Progenitor cell of endocrine pancreas (in vitro differentiated cells): ENCODE measurements at regions not wholly inside any gene's neighbourhood (a gene's known extent, or its start where the extent isn't known, plus 50 kb on each side); places are given as distances from the start of the nearest gene placed in this dataset.

ENCODE experiments used
- DNase-seq: peaks from one replicate; pipeline ENCODE4 v3.0.0; 2021; ENCODE audit warnings: low spot score; ENCODE audit not compliant: unreplicated experiment
- H3K27ac Mint-ChIP-seq: 2 replicates; pipeline ENCODE4 v1.8.0; 2021; ENCODE audit warnings: mild to moderate bottlenecking, moderate library complexity, mixed read lengths
- H3K27me3 Mint-ChIP-seq: 2 replicates; pipeline ENCODE4 v1.8.0; 2021; ENCODE audit warnings: mixed read lengths
- H3K36me3 Mint-ChIP-seq: 2 replicates; pipeline ENCODE4 v1.8.0; 2022; ENCODE audit warnings: mixed read lengths; ENCODE audit not compliant: insufficient read depth
- H3K4me1 Mint-ChIP-seq: 2 replicates; pipeline ENCODE4 v1.8.0; 2021; ENCODE audit warnings: low read depth, mixed read lengths
- H3K4me3 Mint-ChIP-seq: 2 replicates; pipeline ENCODE4 v1.8.0; 2021; ENCODE audit warnings: low read depth, mild to moderate bottlenecking, moderate library complexity, mixed read lengths
- H3K9me3 Mint-ChIP-seq: 2 replicates; pipeline ENCODE4 v1.8.0; 2021; ENCODE audit warnings: low read depth, mixed read lengths
- CTCF ChIP-seq: fragments of 200-600 bp; sonication (generic); IDR thresholded peaks from one replicate; pipeline ENCODE4 v1.5.0; 2021; ENCODE audit warnings: antibody characterized with exemption, mild to moderate bottlenecking; ENCODE audit not compliant: unreplicated experiment

DNA sequence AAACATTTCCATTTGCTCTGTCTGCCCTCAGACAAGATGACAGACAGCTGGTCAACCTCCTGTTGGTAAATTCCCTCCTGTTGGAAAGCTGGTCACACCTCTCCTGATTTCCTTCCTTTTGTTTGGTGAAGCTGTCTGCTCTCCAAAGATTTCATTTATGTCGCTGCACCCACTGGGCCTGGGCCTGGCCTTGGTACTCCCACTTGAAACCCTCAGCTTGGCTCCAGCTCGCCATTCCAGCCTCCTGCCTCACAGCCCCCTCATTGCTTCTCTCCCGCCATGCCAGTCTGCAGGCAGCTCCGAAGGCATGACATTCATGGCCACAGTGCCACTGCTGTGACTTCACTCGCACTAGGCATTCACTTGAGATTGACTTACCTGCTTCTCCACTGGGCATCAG lies 451.8 kb downstream of the VRK1 start:
- Mint-ChIP-seq H3K4me3 (no peak overlapping the region), H3K9me3 (peaks cover 5% of the 10 kb centered on the region), H3K27me3 (peaks cover 29% of the 10 kb centered on the region), H3K27ac (no peak overlapping the region), H3K4me1 (no peaks in the 10 kb centered on the region), H3K36me3 (no peaks in the 10 kb centered on the region)
- no peak for DNase-seq
- TF ChIP-seq CTCF, result no peak

DNA sequence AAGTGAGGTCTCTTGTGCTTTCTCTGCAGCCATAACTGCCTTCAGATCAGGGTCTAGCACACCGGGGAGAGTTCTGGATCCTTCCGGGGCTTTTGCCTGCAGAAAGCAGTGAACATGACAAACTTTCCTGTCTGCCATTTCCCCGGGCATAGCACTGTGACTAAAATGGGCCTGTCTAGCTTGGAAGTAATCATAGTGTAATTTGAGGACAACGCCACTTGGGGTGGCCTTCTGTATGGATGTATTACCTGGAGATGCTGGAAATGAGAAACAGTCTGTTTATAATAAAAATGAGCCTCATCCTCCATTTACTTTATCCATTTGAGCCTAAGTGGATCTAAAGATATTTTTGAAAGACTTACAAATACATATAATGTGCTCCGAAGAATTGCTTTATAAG lies 453.7 kb downstream of the VRK1 start:
- H3K27ac Mint-ChIP-seq, result no peak overlapping the region
- TF ChIP-seq CTCF, result peak; percentile 12
- no peaks in the 10 kb centered on the region for H3K36me3 Mint-ChIP-seq
- H3K9me3 Mint-ChIP-seq, result peaks cover 5% of the 10 kb centered on the region
- DNase-seq, result no peak
- H3K4me1 Mint-ChIP-seq, result no peaks in the 10 kb centered on the region
- no peak overlapping the region for H3K4me3 Mint-ChIP-seq
- peaks cover 28% of the 10 kb centered on the region for H3K27me3 Mint-ChIP-seq

GRCh38 chr14:97251491-97252155 lies 454.4 kb downstream of the VRK1 start:
- Mint-ChIP-seq H3K4me3 (no peak overlapping the region), H3K9me3 (peaks cover 5% of the 10 kb centered on the region), H3K4me1 (no peaks in the 10 kb centered on the region), H3K36me3 (no peaks in the 10 kb centered on the region), H3K27me3 (peaks cover 25% of the 10 kb centered on the region), H3K27ac (no peak overlapping the region)
- DNase-seq, result no peak
- no peak for TF ChIP-seq CTCF

GRCh38 chr14:97253756-97254155 lies 456.6 kb downstream of the VRK1 start:
- Mint-ChIP-seq H3K4me3 (no peak overlapping the region), H3K4me1 (no peaks in the 10 kb centered on the region), H3K27ac (no peak overlapping the region), H3K9me3 (peaks cover 5% of the 10 kb centered on the region), H3K27me3 (peaks cover 15% of the 10 kb centered on the region), H3K36me3 (no peaks in the 10 kb centered on the region)
- TF ChIP-seq CTCF, result no peak
- DNase-seq, result no peak

DNA sequence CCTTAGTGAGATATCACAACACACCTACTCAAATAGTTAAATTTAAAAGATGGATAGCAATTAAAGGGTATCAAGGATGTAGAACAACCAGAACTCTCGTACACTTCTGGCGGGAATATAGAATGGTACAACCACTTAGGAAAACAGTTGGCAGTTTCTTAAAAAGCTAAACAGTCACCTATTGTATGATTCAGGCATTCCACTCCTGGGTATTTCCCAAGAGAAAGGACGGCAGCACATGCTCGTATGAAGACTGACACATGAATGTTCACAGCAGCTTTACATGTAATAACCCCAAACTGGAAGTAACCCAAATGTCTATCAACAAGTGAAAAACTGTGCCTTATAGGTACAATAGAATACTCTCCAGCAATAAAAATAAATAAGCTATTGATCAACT lies 465.2 kb downstream of the VRK1 start:
- H3K36me3 Mint-ChIP-seq, result no peaks in the 10 kb centered on the region
- H3K4me3 Mint-ChIP-seq, result no peak overlapping the region
- peaks cover 20% of the 10 kb centered on the region for H3K4me1 Mint-ChIP-seq
- no peak for TF ChIP-seq CTCF
- no peak for DNase-seq
- H3K27me3 Mint-ChIP-seq, result no peaks in the 10 kb centered on the region
- no peak overlapping the region for H3K27ac Mint-ChIP-seq
- peaks cover 10% of the 10 kb centered on the region for H3K9me3 Mint-ChIP-seq
